HepG2 (cell line): ENCODE measurements at regions not wholly inside any gene's neighbourhood (a gene's known extent, or its start where the extent isn't known, plus 50 kb on each side); places are given as distances from the start of the nearest gene placed in this dataset.

ENCODE experiments used
- ATAC-seq: fragments of 200-7000 bp; cut with Tn5 transposase; 3 replicates; pipeline ENCODE4 v1.9.1; 2020; ENCODE audit warnings: mild to moderate bottlenecking, moderate library complexity
- BruUV-seq: library from RNA; stranded (reverse); fragments of 400-500 nt; replicated peaks from 2 replicates; lab custom pipeline; 2021; lab: Mats Ljungman, UMichigan
- CTCF ChIA-PET: fragments of 300-600 bp; formaldehyde crosslinking; extraction: SDS; loops from one replicate; lab custom pipeline; 2021; ENCODE audit warnings: low total read pairs, inconsistent platforms, low intra/inter-chr PET ratio; lab: Yijun Ruan, JAX
- POLR2A ChIA-PET: fragments of 350-600 bp; sonication (Branson Sonifier 250); formaldehyde crosslinking; loops from one replicate; lab custom pipeline; 2020; ENCODE audit warnings: antibody characterized with exemption, inconsistent platforms; lab: Yijun Ruan, JAX
- DNase-seq: peaks from one replicate; pipeline ENCODE4 v3.0.0-alpha.2; 2015; ENCODE audit warnings: low spot score
- FAIRE-seq: peaks from 3 replicates; lab custom pipeline; 2011; peaks lifted over from hg19 to GRCh38; lab: Jason Lieb, UNC
- H2AFZ ChIP-seq: one replicate; pipeline ENCODE4 v1.6.1; 2011; ENCODE audit warnings: low read length, inconsistent platforms
- H3K27ac ChIP-seq: fragments of 300-600 bp; 3 replicates; pipeline ENCODE4 v1.8.0; 2011; ENCODE audit warnings: mixed run types, mild to moderate bottlenecking, mixed read lengths, low read length, inconsistent platforms; ENCODE audit not compliant: insufficient read depth; ENCODE audit errors: extremely low read length
- H3K27me3 ChIP-seq, 2 experiments: fragments of 200-600 bp in 1 of 2; 2 replicates in 1 of 2; 3 replicates in 1 of 2; pipeline versions ENCODE4 v1.6.0 to v1.8.0; 2011; ENCODE audit warnings: low read length in 2 of 2, mild to moderate bottlenecking in 2 of 2, moderate library complexity in 2 of 2, inconsistent platforms in 1 of 2; ENCODE audit not compliant: insufficient read depth in 2 of 2, control insufficient read depth in 1 of 2
- H3K36me3 ChIP-seq, 2 experiments: fragments of 200-600 bp in 1 of 2; replicated peaks in 1 of 2; 2 replicates in 1 of 2; 3 replicates in 1 of 2; pipeline versions ENCODE4 v1.5.1 to v1.8.0; 2011; ENCODE audit warnings: low read length in 2 of 2, inconsistent platforms in 1 of 2; ENCODE audit not compliant: insufficient read depth in 2 of 2, control insufficient read depth in 1 of 2
- H3K4me1 ChIP-seq: 2 replicates; pipeline ENCODE4 v1.5.1; 2012; ENCODE audit warnings: low read length, inconsistent platforms; ENCODE audit not compliant: insufficient read depth
- H3K4me2 ChIP-seq: 2 replicates; pipeline ENCODE4 v1.6.0; 2011; ENCODE audit warnings: low read depth, low read length, inconsistent platforms
- H3K4me3 ChIP-seq, 3 experiments: fragments of 200-600 bp in 1 of 3; sonication (generic), shearing (Covaris generic) in 1 of 3; replicated peaks in 1 of 3; 2 replicates each; pipeline ENCODE4 v1.5.1; 2011 to 2016; ENCODE audit warnings: low read length in 3 of 3, inconsistent platforms in 2 of 3, low read depth in 2 of 3, mild to moderate bottlenecking in 2 of 3, control low read depth in 1 of 3, mixed read lengths in 1 of 3; ENCODE audit not compliant: insufficient read depth in 1 of 3
- H3K79me2 ChIP-seq: one replicate; pipeline ENCODE4 v1.6.1; 2011; ENCODE audit warnings: low read length, inconsistent platforms; ENCODE audit not compliant: insufficient read depth
- H3K9ac ChIP-seq: 2 replicates; pipeline ENCODE4 v1.6.0; 2011; ENCODE audit warnings: mild to moderate bottlenecking, low read depth, low read length, inconsistent platforms; ENCODE audit not compliant: insufficient read depth
- H3K9me3 ChIP-seq: 2 replicates; pipeline ENCODE4 v1.5.1; 2012; ENCODE audit warnings: mild to moderate bottlenecking, low read length
- H4K20me1 ChIP-seq: 2 replicates; pipeline ENCODE4 v1.6.0; 2011; ENCODE audit warnings: inconsistent platforms, mild to moderate bottlenecking, low read length, moderate library complexity; ENCODE audit not compliant: insufficient read depth
- IRX3 ChIP-seq: sonication (generic); formaldehyde crosslinking; IDR thresholded peaks from 2 replicates; pipeline ENCODE4 v1.8.1; 2023; ENCODE audit warnings: mild to moderate bottlenecking, low read depth, missing genetic modification reagents, borderline replicate concordance
- U2AF2 ChIP-seq: fragments of 200-400 bp; formaldehyde crosslinking; IDR thresholded peaks from 2 replicates; pipeline ENCODE4 v1.6.1; 2017; ENCODE audit warnings: low read depth, mild to moderate bottlenecking, low read length
- ZNF12 ChIP-seq: sonication (generic); formaldehyde crosslinking; IDR thresholded peaks from 2 replicates; pipeline ENCODE4 v1.5.0; 2020; ENCODE audit warnings: missing genetic modification reagents
- ZNF235 ChIP-seq: sonication (generic); formaldehyde crosslinking; IDR thresholded peaks from 2 replicates; pipeline ENCODE4 v1.8.1; 2023; ENCODE audit warnings: mild to moderate bottlenecking, missing genetic modification reagents, borderline replicate concordance
- ZNF326 ChIP-seq: sonication (generic); formaldehyde crosslinking; IDR thresholded peaks from 2 replicates; pipeline ENCODE4 v1.4.0; 2020; ENCODE audit warnings: missing genetic modification reagents, borderline replicate concordance
- ZNF329 ChIP-seq: sonication (generic); formaldehyde crosslinking; IDR thresholded peaks from 2 replicates; pipeline ENCODE4 v1.9.0; 2021; ENCODE audit warnings: low read depth, mild to moderate bottlenecking, missing genetic modification reagents
- ZNF367 ChIP-seq: sonication (generic); formaldehyde crosslinking; IDR thresholded peaks from 2 replicates; pipeline ENCODE4 v1.4.0; 2020; ENCODE audit warnings: missing genetic modification reagents, borderline replicate concordance
- ZNF761 ChIP-seq: sonication (generic); formaldehyde crosslinking; conservative IDR thresholded peaks from 2 replicates; pipeline ENCODE4 v1.4.0; 2020; ENCODE audit warnings: mild to moderate bottlenecking, missing genetic modification reagents
- WGBS: methylation state at CpG from one replicate; pipeline ENCODE4 v1.1.6; 2017; ENCODE audit warnings: low lambda C conversion rate; 5-methylcytosine and 5-hydroxymethylcytosine counted together
- in situ Hi-C: cut with HindIII; loops from 2 replicates; pipeline ENCODE4 v1.10.0; 2017; ENCODE audit warnings: low pct_unique_long_range_greater_than_20kb; ENCODE audit not compliant: extremely low pct_ligation_motif_present
- intact Hi-C: fragments of 100-400 bp; cut with micrococcal nuclease; formaldehyde crosslinking; loops from one replicate; pipeline ENCODE4 v1.10.0; 2022; ENCODE audit not compliant: unreplicated experiment
- TF ChIP-seq, protein P1 (sequence below): sonication (generic); formaldehyde crosslinking; IDR thresholded peaks from 2 replicates; pipeline ENCODE4 v1.4.0; 2020; ENCODE audit warnings: missing genetic modification reagents
- TF ChIP-seq, protein P2 (sequence below): sonication (generic); formaldehyde crosslinking; IDR thresholded peaks from 2 replicates; pipeline ENCODE4 v1.5.1; 2020; ENCODE audit warnings: missing genetic modification reagents, mild to moderate bottlenecking, borderline replicate concordance
- TF ChIP-seq, protein P3 (sequence below): sonication (generic); formaldehyde crosslinking; IDR thresholded peaks from 2 replicates; pipeline ENCODE4 v1.9.0; 2021; ENCODE audit warnings: missing genetic modification reagents, borderline replicate concordance
- TF ChIP-seq, protein P4 (sequence below): sonication (generic); formaldehyde crosslinking; IDR thresholded peaks from 2 replicates; pipeline ENCODE4 v1.5.0; 2020; ENCODE audit warnings: missing genetic modification reagents

DNA sequence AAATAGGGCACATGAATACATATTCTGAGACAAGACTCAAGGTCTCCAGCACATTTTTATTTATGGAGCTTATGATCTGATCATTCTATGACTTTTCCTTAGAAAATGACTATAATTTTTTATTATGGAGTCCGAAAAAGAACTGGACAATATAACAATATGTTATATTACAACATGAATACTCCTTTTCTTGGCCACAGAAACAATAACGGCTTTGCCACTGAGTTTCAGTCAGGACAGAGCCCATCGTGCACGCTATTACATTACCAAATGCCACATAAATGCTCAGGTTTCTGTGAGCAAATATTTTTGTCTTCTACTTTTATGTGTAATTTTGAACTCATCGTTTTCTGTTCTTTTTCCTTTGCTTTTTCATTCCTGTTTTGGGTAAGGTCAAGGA is 509.2 kb upstream of the ZEB2 start:
- H3K4me2 ChIP-seq = no peak overlapping the region
- ATAC-seq = no peak
- no peak overlapping the region for H3K9ac ChIP-seq
- no peak for TF ChIP-seq ZNF235 (CRISPR knock-in tag)
- no peak for TF ChIP-seq ZNF326
- TF ChIP-seq, protein P1, sequence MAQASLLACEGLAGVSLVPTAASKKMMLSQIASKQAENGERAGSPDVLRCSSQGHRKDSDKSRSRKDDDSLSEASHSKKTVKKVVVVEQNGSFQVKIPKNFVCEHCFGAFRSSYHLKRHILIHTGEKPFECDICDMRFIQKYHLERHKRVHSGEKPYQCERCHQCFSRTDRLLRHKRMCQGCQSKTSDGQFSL (CRISPR knock-in tag) = no peak
- no peak for TF ChIP-seq U2AF2
- TF ChIP-seq, protein P2, sequence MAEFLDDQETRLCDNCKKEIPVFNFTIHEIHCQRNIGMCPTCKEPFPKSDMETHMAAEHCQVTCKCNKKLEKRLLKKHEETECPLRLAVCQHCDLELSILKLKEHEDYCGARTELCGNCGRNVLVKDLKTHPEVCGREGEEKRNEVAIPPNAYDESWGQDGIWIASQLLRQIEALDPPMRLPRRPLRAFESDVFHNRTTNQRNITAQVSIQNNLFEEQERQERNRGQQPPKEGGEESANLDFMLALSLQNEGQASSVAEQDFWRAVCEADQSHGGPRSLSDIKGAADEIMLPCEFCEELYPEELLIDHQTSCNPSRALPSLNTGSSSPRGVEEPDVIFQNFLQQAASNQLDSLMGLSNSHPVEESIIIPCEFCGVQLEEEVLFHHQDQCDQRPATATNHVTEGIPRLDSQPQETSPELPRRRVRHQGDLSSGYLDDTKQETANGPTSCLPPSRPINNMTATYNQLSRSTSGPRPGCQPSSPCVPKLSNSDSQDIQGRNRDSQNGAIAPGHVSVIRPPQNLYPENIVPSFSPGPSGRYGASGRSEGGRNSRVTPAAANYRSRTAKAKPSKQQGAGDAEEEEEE (CRISPR knock-in tag) = no peak
- TF ChIP-seq, protein P3, sequence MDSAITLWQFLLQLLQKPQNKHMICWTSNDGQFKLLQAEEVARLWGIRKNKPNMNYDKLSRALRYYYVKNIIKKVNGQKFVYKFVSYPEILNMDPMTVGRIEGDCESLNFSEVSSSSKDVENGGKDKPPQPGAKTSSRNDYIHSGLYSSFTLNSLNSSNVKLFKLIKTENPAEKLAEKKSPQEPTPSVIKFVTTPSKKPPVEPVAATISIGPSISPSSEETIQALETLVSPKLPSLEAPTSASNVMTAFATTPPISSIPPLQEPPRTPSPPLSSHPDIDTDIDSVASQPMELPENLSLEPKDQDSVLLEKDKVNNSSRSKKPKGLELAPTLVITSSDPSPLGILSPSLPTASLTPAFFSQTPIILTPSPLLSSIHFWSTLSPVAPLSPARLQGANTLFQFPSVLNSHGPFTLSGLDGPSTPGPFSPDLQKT (CRISPR knock-in tag) = no peak
- TF ChIP-seq ZNF329 (CRISPR knock-in tag) = no peak
- no peak for TF ChIP-seq IRX3 (CRISPR knock-in tag)
- TF ChIP-seq ZNF12 (CRISPR knock-in tag) = no peak
- TF ChIP-seq ZNF367 (CRISPR knock-in tag) = no peak
- TF ChIP-seq, protein P4, sequence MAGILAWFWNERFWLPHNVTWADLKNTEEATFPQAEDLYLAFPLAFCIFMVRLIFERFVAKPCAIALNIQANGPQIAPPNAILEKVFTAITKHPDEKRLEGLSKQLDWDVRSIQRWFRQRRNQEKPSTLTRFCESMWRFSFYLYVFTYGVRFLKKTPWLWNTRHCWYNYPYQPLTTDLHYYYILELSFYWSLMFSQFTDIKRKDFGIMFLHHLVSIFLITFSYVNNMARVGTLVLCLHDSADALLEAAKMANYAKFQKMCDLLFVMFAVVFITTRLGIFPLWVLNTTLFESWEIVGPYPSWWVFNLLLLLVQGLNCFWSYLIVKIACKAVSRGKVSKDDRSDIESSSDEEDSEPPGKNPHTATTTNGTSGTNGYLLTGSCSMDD (CRISPR knock-in tag) = no peak
- TF ChIP-seq ZNF761 (CRISPR knock-in tag) = no peak
- CTCF ChIA-PET = no interaction called here
- no peaks in the 10 kb centered on the region for H3K79me2 ChIP-seq
- H3K36me3 ChIP-seq = no peaks in the 10 kb centered on the region
- WGBS = 16% methylated on average over 5 of the region's 5 CpGs
- POLR2A ChIA-PET = no interaction called here
- H3K9me3 ChIP-seq = no peaks in the 10 kb centered on the region
- no peaks in the 10 kb centered on the region for H4K20me1 ChIP-seq
- no peak for DNase-seq
- no peaks in the 10 kb centered on the region for H3K27me3 ChIP-seq
- in situ Hi-C loops (no loop called here), intact Hi-C loops (no loop called here)
- BruUV-seq = no TSS peak
- FAIRE-seq = no peak
- H3K4me1 ChIP-seq = no peaks in the 10 kb centered on the region
- H3K4me3 ChIP-seq = no peak overlapping the region
- H2AFZ ChIP-seq = no peak overlapping the region
- H3K27ac ChIP-seq = no peak overlapping the region
